CD4-positive, alpha-beta T cell treated with Interleukin-17A for 1 hour (primary cell): ENCODE measurements at regions not wholly inside any gene's neighbourhood (a gene's known extent, or its start where the extent isn't known, plus 50 kb on each side); places are given as distances from the start of the nearest gene placed in this dataset.
"Not testable (repeated sequence)": the region's sequence is repeated elsewhere in the genome, so short reads cannot be mapped to it uniquely, and the experiment has no call there.

Source experiments
- DNase-seq: peaks from one replicate; pipeline ENCODE4 v3.0.0-alpha.2; 2020

GRCh38 chr3:197459571-197459970, 96.2 kb downstream of the BDH1 start:
- peak; percentile 54 for DNase-seq

DNA sequence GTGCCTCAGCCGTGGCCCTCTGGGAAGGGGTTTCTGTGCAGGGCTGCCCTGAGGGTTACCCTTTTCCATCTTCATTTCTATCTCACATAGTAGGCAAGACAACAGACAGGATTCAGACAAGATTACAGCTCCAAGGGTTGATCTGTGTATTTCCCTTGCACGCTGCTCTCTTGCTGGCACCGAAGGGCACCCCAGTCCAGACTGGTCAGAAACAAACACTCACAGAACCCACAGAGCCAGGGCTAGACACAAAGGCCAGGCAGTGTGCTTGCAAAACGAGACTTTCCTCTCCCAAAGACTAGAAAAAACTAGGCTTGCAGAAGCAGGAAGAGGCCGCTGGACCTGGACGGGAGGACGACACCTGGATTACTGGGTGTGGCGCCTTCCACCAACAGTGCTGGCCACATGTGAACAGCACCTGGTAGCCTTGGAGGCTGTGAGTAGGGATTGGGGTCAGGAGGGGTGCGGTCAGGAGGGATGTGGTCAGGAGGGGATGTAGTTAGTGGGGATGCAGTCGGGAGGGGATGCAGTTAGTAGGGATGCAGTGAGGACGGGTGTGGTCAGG, 96.8 kb downstream of the BDH1 start:
- no peak for DNase-seq

DNA sequence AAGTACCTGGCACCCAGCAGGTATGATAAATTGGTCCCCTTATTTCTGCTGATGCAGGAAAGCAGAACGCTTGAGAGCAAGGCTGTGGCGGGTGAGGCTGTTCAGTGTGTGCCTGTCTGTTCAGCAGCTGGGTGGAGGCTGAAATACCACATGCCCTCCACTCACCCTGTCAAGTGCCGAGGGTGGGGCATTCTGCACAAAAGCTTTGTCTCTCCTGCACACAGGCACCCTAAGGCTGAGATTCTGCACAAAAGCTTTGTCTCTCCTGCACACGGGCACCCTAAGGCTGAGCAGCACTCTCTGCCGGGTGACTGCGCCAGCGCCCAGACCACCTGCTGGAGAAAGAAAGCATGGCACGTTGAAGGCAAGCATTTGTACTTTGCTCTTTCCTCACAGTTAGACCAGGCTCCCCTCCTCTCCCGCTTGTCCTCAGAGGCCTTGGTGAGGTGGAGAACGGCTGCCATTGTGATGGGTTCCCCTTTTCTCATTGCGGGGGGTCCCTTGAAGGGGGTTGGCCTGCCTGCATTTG, 97.5 kb downstream of the BDH1 start:
- DNase-seq, result peak; percentile 33

DNA sequence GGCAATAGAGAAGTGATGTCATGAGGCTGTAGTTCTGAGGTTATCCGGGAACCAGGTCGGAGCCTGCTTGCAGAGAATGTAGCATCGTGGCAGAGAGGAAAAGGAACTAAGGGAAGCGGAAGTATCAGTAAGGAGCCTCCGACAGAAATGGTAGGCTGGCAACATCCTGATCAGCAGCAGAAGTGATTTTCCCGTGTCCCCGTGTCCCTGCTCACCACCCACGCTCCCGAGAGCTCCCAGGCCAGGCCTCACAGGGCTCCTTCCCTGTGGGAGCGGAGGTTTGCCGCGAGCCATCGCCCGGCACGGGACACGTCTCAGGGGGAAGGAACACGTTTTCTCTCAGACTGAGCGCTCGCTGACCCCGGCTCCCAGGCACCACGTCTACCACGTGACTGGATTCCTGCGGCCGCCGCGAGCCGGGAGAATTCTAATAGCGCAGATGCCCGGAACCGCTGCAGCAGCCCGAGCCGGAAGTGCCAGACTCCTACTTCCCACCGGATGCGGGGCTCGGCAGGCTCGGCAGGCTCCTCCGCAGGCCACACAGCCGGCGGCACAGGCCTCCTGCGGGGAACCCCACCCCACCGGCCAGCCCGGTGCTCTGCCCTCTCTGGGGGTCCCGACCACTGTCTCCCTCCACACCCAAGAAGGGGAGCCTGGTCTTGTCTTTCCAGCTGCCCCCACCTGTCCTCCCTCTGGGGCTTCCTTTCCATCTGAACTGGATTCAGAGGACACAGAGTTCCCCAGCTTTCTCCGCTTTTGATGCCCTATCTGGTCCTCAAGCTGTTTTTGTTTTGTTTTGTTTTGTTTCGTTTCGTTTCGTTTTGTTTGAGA, 99.3 kb downstream of the BDH1 start:
- DNase-seq, result peak; percentile 30

DNA sequence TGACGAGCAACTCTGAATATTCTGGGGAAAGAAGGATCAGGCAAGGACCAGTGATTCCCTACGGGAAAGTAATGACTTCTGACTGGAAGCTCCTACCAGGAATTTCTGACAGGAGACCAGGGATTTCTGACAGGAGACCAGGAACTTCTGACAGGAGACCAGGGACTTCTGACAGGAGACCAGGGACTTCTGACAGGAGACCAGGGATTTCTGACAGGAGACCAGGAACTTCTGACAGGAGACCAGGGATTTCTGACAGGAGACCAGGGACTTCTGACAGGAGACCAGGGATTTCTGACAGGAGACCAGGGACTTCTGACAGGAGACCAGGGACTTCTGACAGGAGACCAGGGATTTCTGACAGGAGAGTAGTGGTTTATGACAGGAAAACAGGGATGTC, 100.9 kb downstream of the BDH1 start:
- DNase-seq, result not testable (repeated sequence)

DNA sequence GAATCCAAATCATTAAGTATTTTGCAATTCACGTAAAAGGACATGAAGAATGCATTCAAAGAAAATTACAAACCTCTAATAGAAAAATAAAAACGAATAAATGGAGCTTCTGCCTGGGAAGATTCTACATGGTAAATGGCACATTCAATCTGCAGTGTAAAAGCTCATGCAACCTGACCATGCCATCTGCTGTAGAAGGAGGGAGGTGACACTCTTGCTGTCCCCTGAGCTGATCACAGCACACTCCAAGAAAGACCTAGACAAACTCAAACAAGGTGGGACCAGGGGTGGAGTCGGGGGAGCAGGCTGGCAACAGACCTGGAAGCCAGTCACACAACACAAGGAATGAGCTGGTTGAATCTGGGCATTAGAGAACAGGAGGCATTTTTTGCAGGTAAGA, 101.8 kb downstream of the BDH1 start:
- DNase-seq, result no peak

- no peak for DNase-seq
Measured at GRCh38 chr3:197450810-197451209, 105.0 kb downstream of the BDH1 start.

- DNase-seq, result no peak
Measured at GRCh38 chr3:197450308-197450707, 105.5 kb downstream of the BDH1 start.

DNA sequence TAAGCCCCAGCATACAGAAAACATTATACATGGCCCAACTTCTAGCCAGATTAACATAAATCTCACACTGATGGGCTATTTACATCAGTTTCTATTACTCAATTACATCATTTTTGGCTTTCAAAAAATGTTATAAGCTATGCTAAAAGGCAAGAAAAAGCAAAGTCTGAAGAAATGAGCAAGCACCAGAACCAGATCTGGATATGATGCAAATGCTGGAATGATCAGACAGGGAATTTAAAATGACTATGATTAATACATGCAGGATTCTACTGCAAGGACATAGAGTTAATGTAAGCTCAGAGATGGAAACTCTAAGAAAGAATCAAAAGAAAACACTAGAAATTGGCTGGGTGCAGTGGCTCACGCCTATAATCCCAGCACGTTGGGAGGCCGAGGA, 106.6 kb downstream of the BDH1 start:
- DNase-seq, result not testable (repeated sequence)

GRCh38 chr3:197447781-197448180, 108.0 kb downstream of the BDH1 start:
- not testable (repeated sequence) for DNase-seq

DNA sequence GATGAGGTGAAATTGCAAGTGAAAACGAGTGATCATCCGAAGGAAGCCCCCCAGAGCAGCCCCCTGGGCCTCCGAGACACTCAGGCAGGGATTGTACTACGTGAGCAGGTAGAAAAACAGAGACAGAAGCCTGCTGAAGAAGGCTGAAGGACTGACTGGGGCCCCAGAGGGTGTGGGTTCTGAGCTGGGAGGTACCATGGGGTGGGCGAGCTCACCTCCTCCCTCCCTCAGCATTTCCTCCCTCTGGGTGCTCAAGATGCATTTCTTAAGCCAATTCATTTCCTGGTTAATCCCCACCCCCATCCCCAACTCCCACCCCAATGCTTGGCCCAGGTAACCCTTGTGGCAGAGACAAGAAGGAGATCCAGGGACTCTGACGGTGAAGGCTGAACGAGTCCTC, 108.7 kb downstream of the BDH1 start:
- no peak for DNase-seq

GRCh38 chr3:197446700-197447056, 109.1 kb downstream of the BDH1 start:
- no peak for DNase-seq

DNA sequence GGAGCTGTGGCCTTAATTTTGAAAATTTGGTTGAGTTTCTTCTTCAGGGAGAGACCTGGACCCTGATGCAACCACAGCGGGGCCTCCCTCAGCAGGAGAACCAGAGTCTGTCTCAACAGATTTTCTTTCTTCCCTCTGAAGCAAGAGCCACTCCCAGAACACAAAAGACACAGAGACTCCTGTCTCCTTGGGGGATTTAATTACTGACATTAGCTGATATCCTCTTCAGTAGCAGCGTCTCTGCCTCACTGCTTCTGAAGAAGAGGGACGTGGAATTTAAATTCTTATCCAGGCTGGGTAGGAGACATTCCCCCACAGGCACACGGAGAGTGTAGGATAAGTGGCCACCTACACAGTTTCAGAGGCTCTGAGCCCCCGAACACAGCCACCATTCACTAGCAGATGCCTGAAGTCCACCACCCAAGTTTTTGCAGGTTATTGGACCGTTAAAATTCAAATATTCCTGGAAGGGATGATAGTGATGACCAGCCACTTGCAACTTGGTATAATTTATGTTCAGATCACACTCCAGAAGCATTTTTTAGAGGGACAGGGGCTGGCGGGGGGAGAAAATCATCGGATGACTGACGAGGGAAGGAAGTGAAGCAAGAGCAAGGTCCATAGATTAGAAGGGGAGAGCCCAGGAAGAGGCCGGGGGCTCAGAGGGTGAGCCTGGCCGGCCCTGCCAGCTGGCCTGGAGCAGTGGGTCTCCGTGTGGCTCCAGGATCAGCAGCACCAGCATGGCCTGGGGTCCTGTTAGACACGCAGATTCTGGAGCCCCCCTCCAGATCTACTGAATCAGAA, 109.7 kb downstream of the BDH1 start:
- DNase-seq, result no peak

- no peak for DNase-seq
Measured at GRCh38 chr3:197444793-197445379, 110.9 kb downstream of the BDH1 start.

DNA sequence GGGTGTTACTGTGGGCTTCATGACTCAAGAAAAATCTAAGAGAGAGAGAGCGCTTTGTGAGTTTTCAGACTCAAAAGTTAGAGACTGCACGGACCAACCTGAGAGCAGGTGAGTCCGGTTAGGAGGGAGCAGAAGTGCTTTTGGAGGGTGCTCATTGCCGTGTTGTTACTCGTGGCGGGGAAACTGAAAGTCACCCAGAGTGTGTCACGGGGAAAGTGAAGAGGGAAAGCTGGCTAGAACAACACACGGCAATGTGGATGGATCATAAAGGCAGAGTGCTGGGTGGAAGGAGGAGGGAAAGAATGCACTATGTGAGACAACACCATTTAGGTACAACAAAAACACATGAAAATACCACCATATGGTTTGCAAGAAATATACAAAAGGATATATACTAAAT, 112.3 kb downstream of the BDH1 start:
- no peak for DNase-seq

GRCh38 chr3:197440717-197441303, 115.0 kb downstream of the BDH1 start:
- DNase-seq, result no peak

DNA sequence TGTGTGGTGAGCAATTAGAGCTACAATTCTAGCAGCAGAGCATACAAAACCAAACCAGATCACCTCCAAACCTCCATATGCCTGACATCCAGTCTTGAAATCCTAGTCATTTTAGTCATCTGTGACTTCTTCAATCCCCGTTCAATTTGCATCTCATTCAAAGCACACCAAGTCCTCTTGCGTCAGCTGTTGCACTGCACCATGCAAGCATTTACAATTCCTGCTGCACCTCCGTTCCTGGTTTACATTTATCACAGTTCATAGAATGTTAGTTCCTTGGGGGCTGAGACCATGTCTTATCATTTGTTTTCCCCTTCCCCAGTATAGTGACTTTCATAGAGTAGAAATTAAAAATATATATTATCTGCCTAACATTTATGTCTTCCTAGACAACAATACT, 116.9 kb downstream of the BDH1 start:
- no peak for DNase-seq

DNA sequence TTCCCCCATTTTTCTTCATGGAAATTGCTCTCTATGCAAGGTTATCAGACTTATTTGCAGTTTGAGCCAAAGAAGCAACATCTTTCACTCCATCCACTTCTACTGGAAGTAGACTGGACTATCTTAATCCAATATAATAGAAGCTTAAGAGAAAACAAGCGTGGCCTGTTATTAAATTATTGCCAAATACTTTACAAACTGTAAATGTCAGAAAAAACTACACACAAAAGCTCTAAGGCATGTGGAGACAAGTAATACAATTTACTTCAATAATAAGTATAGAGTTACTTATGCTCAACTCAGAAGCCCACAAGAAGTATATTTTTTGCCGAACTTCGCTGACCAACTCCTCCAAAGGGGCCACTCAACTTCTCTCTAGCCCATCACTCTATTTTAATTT, 120.3 kb downstream of the BDH1 start:
- DNase-seq, result no peak

GRCh38 chr3:197434830-197435229, 120.9 kb downstream of the BDH1 start:
- no peak for DNase-seq

GRCh38 chr3:197432384-197433127, 123.2 kb downstream of the BDH1 start:
- DNase-seq, result no peak

DNA sequence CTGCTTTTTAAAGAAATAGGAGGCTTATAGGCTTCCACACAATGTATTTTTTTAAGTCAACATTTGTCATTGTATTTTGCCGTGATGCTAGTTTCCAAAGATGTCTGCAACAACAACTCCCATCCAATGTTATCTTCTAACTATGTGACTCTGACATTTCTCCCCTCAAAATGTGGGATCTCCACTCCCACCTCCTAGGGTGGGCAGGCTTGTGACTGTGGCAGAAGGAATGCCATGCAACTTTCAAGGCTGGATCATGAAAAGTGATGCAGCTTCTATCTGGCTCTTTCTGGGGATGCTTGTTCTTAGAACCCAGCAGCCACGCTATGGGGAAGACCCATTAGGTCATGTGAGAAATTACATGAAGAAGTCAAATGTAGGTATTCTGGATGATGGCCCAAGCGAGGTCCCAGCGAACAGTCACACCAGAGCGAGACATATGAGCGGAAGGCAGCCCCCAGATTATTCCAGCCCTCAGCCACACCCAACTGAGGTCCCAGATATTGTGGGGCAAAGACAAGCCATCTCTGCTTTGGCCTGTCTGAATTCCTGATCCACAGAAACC, 124.3 kb downstream of the BDH1 start:
- no peak for DNase-seq

DNA sequence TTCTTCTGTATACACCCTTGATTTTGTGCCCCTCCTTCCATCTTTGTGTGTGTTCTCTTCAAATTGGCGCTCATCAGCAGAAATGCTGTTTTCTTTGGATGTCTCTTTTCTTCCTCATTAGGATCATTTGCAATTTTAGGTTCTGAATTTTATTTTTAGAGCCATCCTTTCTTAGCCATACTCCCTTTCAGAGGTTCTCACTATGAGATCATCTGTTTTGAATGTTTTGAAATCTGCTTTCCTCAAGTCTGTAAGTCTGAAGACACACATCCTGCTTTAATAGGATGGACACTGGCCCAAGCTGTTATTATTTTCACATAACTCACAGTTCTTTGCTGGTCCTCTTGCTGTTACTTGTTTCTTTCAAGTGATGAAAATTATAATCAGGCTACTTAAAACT, 124.8 kb downstream of the BDH1 start:
- no peak for DNase-seq
